Peyer's patch (tissue), 4 donors: ENCODE measurements at regions not wholly inside any gene's neighbourhood (a gene's known extent, or its start where the extent isn't known, plus 50 kb on each side); places are given as distances from the start of the nearest gene placed in this dataset.

Experiments
- CTCF ChIP-seq, 6 experiments: fragments of 450-650 bp in 4 of 6; fragments of 200-600 bp in 2 of 6; sonication (generic) in 1 of 6; IDR thresholded peaks; one replicate each; pipeline ENCODE4 v1.5.1; 2017 to 2019; ENCODE audit warnings: antibody characterized with exemption in 6 of 6, mild to moderate bottlenecking in 3 of 6, moderate library complexity in 1 of 6
- POLR2A ChIP-seq, 2 donors: fragments of 450-650 bp; IDR thresholded peaks; one replicate each; pipeline ENCODE4 v1.5.1; 2017; ENCODE audit warnings: antibody characterized with exemption in 2 of 2, mild to moderate bottlenecking in 2 of 2, moderate library complexity in 2 of 2

- no peak for TF ChIP-seq CTCF (IDR thresholded peaks at IDR 0.05)
- TF ChIP-seq POLR2A (IDR thresholded peaks at IDR 0.05): no peak
These were observed 326.6 kb downstream of the PHF14 start for GRCh38 chr7:11300241-11300640.
